Lung (tissue), 11 donors: ENCODE measurements at regions not wholly inside any gene's neighbourhood (a gene's known extent, or its start where the extent isn't known, plus 50 kb on each side); places are given as distances from the start of the nearest gene placed in this dataset.

Source experiments
- ATAC-seq: fragments of 200-7000 bp; cut with Tn5 transposase; one replicate; pipeline ENCODE4 v1.9.1; 2020; ENCODE audit warnings: moderate number of reproducible peaks; ENCODE audit not compliant: insufficient read depth, low FRiP score
- DNase-seq, 3 donors: peaks; one replicate each; pipeline ENCODE4 v3.0.0-alpha.2; 2013 to 2017
- H3K27ac ChIP-seq, 2 donors: one replicate each; pipeline ENCODE4 v1.5.1; 2013; ENCODE audit warnings: mild to moderate bottlenecking in 2 of 2, moderate library complexity in 2 of 2, control low read depth in 1 of 2, inconsistent platforms in 1 of 2, low read depth in 1 of 2, low read length in 1 of 2
- H3K27me3 ChIP-seq, 3 donors: one replicate each; pipeline ENCODE4 v1.5.1; 2013; ENCODE audit warnings: low read length in 2 of 3; ENCODE audit not compliant: control insufficient read depth in 3 of 3, insufficient read depth in 3 of 3
- H3K36me3 ChIP-seq, 4 donors: one replicate each; pipeline ENCODE4 v1.5.1; 2013; ENCODE audit warnings: low read length in 4 of 4, mild to moderate bottlenecking in 1 of 4, moderate library complexity in 1 of 4; ENCODE audit not compliant: control insufficient read depth in 4 of 4, insufficient read depth in 4 of 4
- H3K4me1 ChIP-seq, 5 donors: one replicate each; pipeline ENCODE4 v1.5.1; 2013; ENCODE audit warnings: low read length in 5 of 5, mild to moderate bottlenecking in 2 of 5, moderate library complexity in 1 of 5; ENCODE audit not compliant: control insufficient read depth in 5 of 5, insufficient read depth in 5 of 5
- H3K4me3 ChIP-seq: one replicate; pipeline ENCODE4 v1.5.1; 2013; ENCODE audit warnings: mild to moderate bottlenecking, control low read depth, moderate library complexity
- H3K9ac ChIP-seq, 2 donors: one replicate each; pipeline ENCODE4 v1.5.1; 2013; ENCODE audit warnings: low read length in 2 of 2, control low read depth in 1 of 2; ENCODE audit not compliant: insufficient read depth in 1 of 2
- H3K9me3 ChIP-seq, 4 donors: one replicate each; pipeline ENCODE4 v1.5.1; 2013; ENCODE audit warnings: low read length in 3 of 4, mild to moderate bottlenecking in 1 of 4, moderate library complexity in 1 of 4; ENCODE audit not compliant: control insufficient read depth in 4 of 4, insufficient read depth in 3 of 4
- WGBS, 2 donors: extraction: QIAGEN DNeasy Blood & Tissue Kit; methylation state at CpG; one replicate each; pipeline ENCODE4 v1.1.7; 2013; 5-methylcytosine and 5-hydroxymethylcytosine counted together
- TF ChIP-seq, protein P1 (sequence below): IDR thresholded peaks from 2 replicates; pipeline ENCODE4 v1.5.1; 2012; ENCODE audit warnings: mild to moderate bottlenecking; ENCODE audit errors: control extremely low read depth, extremely low read depth
- donor health status: control.
- donor health status: control.
- donor health status: Bipolar disorder and iron deficiency.
- donor health status: healthy.
- donor health status: DM: yes; HTN: yes; CAD: no.

GRCh38 chr15:95935852-95936251, 394.6 kb upstream of the NR2F2 start:
- no peak overlapping the region for H3K4me3 ChIP-seq
- no peak for DNase-seq
- H3K27me3 ChIP-seq = no peaks in the 10 kb centered on the region
- ATAC-seq = no peak
- H3K27ac ChIP-seq = no peak overlapping the region
- H3K9ac ChIP-seq = no peak overlapping the region
- H3K4me1 ChIP-seq = peaks cover 0 to 11% (median 0%) of the 10 kb centered on the region in 5 donors
- 72 to 85% methylated on average over 2 of the region's 2 CpGs for WGBS, 2 donors
- no peaks in the 10 kb centered on the region for H3K36me3 ChIP-seq
- TF ChIP-seq, protein P1, sequence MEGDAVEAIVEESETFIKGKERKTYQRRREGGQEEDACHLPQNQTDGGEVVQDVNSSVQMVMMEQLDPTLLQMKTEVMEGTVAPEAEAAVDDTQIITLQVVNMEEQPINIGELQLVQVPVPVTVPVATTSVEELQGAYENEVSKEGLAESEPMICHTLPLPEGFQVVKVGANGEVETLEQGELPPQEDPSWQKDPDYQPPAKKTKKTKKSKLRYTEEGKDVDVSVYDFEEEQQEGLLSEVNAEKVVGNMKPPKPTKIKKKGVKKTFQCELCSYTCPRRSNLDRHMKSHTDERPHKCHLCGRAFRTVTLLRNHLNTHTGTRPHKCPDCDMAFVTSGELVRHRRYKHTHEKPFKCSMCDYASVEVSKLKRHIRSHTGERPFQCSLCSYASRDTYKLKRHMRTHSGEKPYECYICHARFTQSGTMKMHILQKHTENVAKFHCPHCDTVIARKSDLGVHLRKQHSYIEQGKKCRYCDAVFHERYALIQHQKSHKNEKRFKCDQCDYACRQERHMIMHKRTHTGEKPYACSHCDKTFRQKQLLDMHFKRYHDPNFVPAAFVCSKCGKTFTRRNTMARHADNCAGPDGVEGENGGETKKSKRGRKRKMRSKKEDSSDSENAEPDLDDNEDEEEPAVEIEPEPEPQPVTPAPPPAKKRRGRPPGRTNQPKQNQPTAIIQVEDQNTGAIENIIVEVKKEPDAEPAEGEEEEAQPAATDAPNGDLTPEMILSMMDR = no peak
- H3K9me3 ChIP-seq = no peaks in the 10 kb centered on the region

GRCh38 chr15:95937128-95937528, 393.4 kb upstream of the NR2F2 start:
- no peaks in the 10 kb centered on the region for H3K36me3 ChIP-seq
- no peak for DNase-seq
- no peak overlapping the region for H3K4me3 ChIP-seq
- H3K27ac ChIP-seq = no peak overlapping the region
- no peak overlapping the region for H3K9ac ChIP-seq
- no peaks in the 10 kb centered on the region for H3K27me3 ChIP-seq
- WGBS, 2 donors = 86 to 90% methylated on average over 2 of the region's 2 CpGs
- H3K4me1 ChIP-seq = peaks cover 0 to under 1% (median 0%) of the 10 kb centered on the region in 5 donors
- no peak for ATAC-seq
- peaks cover 0 to 2% (median 0%) of the 10 kb centered on the region in 4 donors for H3K9me3 ChIP-seq
- TF ChIP-seq, protein P1 = no peak

DNA sequence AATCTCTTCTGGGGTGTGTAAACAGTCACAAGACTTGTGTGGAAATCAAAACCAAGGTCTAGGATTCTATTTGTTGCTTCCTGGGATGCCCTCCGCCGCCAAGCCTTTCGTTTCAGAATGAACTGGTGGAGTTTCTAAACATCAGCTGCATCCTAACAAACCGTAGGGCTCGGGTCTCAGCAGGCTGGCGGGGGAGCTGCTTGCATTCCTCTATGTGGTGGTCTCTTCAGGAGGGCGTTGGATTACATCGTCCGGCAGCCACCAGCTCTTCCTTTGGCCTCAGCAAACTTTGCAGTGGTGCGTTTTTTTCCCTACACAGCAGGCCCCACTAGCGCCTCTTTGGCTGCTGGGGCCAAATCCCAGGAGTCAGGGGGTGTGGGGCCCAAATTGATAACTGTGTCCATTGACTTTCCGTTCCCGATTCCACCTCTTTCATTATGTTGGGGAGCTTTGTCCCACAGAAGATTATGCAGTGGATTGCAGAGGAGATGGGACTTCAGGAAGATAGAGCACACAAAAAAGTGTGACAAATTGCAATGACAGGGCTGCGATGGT, 390.0 kb upstream of the NR2F2 start:
- WGBS, 2 donors = 87 to 89% methylated on average over 14 of the region's 14 CpGs
- H3K4me1 ChIP-seq = peaks cover 0 to 5% (median 0%) of the 10 kb centered on the region in 5 donors
- H3K27me3 ChIP-seq = no peaks in the 10 kb centered on the region
- H3K4me3 ChIP-seq = no peak overlapping the region
- DNase-seq (peak; percentile 17 to 21 (median 17)), ATAC-seq (no peak)
- TF ChIP-seq, protein P1 = no peak
- H3K9ac ChIP-seq = no peak overlapping the region
- no peak overlapping the region for H3K27ac ChIP-seq
- no peaks in the 10 kb centered on the region for H3K36me3 ChIP-seq
- H3K9me3 ChIP-seq = peaks cover 0 to 3% (median 0%) of the 10 kb centered on the region in 4 donors

DNA sequence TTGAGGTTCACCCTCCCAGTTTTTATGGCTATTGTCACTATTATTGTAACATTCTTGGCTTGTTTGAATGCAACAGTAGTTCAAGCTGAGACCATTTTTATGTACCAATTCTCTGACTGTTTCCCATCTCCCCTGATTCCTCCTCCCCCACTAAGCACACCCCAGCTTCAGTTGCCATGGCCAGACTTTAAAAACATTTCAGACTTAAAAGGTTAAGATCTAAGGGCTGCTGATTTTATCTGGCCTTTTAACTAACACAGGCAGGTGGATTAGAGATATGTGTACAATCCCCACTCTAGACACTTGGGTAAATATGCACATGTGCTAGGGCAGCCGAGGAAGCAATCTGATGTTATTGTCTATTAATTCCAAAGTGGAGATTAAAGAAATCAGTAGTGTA, 386.3 kb upstream of the NR2F2 start:
- no peak overlapping the region for H3K9ac ChIP-seq
- TF ChIP-seq, protein P1 = no peak
- 74 to 83% methylated on average over 1 of the region's 1 CpG for WGBS, 2 donors

More for the DNA sequence above, 386.3 kb upstream of the NR2F2 start:
- Histone ChIP-seq H3K27me3 (no peaks in the 10 kb centered on the region), H3K27ac (no peak overlapping the region), H3K9me3 (peaks cover 0 to 3% (median 0%) of the 10 kb centered on the region in 4 donors), H3K36me3 (no peaks in the 10 kb centered on the region), H3K4me3 (no peak overlapping the region), H3K4me1 (peaks cover 0 to 5% (median 0%) of the 10 kb centered on the region in 5 donors)
- DNase-seq = peak in 2 of 3 donors; percentile 25 to 27
- ATAC-seq = no peak
